ENCODE measurements at regions not wholly inside any gene's neighbourhood (a gene's known extent, or its start where the extent isn't known, plus 50 kb on each side); places are given as distances from the start of the nearest gene placed in this dataset.
"Not testable (repeated sequence)": the region's sequence is repeated elsewhere in the genome, so short reads cannot be mapped to it uniquely, and the experiment has no call there.

DNA sequence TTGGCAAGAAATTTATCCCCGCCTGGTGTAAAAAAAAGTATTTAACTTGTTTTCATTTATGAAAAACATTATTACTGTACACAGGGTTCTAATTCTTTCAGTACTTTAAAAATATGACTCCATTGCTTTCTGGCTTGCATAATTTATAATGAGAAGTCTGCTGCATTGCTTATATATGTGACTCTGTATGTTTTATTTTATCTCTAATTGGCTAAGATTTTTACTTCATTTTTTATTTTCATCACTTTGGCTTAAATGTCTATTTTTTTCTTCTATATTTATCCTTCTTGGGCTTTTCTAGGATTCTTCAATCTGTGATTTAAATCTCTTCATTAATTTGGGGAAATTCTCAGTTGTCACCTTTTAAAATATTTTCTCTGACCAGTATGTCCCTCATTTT lies 636.6 kb upstream of the NR2F2 start:
- no peak for DNase-seq (ENCODE audit: low spot score in 2 of 2)
- TF ChIP-seq POLR2AphosphoS5 (IDR thresholded peaks at IDR 0.05) (no peak), POLR2A (IDR thresholded peaks at IDR 0.05) (no peak), CTCF (IDR thresholded peaks at IDR 0.05) (no peak)
- no peak overlapping the region for H3K27ac ChIP-seq
- H3K36me3 ChIP-seq, result no peaks in the 10 kb centered on the region
- H3K9me3 ChIP-seq, result peaks cover 10 to 34% of the 10 kb centered on the region in 2 donors
- H3K27me3 ChIP-seq, result no peaks in the 10 kb centered on the region
- H3K4me3 ChIP-seq, result no peak overlapping the region
- no peaks in the 10 kb centered on the region for H3K4me1 ChIP-seq
- intact Hi-C loops (cut with DNase I; ENCODE audit: low total_unique reads), result no loop called here

DNA sequence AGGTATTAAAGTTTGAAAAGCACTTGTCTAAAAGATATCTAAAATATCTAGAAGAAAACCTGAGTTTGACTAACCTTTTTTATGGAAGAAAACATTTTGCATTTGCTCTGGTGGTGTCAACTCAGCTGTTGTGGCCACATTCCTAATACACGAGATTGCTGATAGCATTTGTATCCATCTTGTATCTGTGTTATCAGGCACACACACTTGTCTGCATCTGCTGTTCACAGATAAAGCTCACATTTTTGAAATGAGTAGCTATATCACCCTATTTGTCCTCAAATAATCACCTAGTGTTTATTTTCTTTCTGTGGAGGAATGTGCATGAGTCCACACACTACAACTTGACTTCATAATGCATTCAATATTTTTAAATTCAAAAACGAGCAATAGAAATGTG lies 632.3 kb upstream of the NR2F2 start:
- DNase-seq (ENCODE audit: low spot score in 2 of 2), result no peak
- H3K27me3 ChIP-seq, result no peaks in the 10 kb centered on the region
- no peak overlapping the region for H3K4me3 ChIP-seq
- intact Hi-C loops (cut with DNase I; ENCODE audit: low total_unique reads), result no loop called here
- peaks cover 37 to 64% of the 10 kb centered on the region in 2 donors for H3K9me3 ChIP-seq
- H3K4me1 ChIP-seq, result no peaks in the 10 kb centered on the region
- no peak overlapping the region for H3K27ac ChIP-seq
- H3K36me3 ChIP-seq, result no peaks in the 10 kb centered on the region
- TF ChIP-seq CTCF (IDR thresholded peaks at IDR 0.05) (no peak), POLR2A (IDR thresholded peaks at IDR 0.05) (no peak), POLR2AphosphoS5 (IDR thresholded peaks at IDR 0.05) (no peak)

GRCh38 chr15:95698951-95699350 lies 631.5 kb upstream of the NR2F2 start:
- no peak for TF ChIP-seq CTCF (IDR thresholded peaks at IDR 0.05)
- TF ChIP-seq POLR2A (IDR thresholded peaks at IDR 0.05), result no peak
- TF ChIP-seq POLR2AphosphoS5 (IDR thresholded peaks at IDR 0.05), result no peak
- no peaks in the 10 kb centered on the region for H3K36me3 ChIP-seq
- H3K4me3 ChIP-seq, result no peak overlapping the region
- H3K27me3 ChIP-seq, result no peaks in the 10 kb centered on the region
- no peak for DNase-seq (ENCODE audit: low spot score in 2 of 2)
- peaks cover 31 to 57% of the 10 kb centered on the region in 2 donors for H3K9me3 ChIP-seq
- H3K4me1 ChIP-seq, result no peaks in the 10 kb centered on the region
- no peak overlapping the region for H3K27ac ChIP-seq
- intact Hi-C loops (cut with DNase I; ENCODE audit: low total_unique reads), result no loop called here

DNA sequence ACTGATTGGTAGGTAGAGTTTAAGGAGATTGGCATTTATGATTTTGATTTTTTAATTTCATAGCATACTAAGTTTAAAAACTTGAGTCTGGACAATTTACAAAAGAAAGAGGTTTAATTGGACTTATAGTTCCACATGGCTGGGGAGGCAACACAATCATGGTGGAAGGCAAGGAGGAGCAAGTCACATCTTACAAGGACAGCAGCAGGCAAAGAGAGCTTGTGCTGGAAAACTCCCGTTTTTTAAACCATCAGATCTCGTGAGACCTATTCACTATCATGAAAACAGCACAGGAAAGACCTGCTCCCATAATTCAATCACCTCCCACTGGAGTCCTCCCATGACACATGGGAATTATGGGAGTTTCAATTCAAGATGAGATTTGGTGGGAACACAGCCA lies 630.9 kb upstream of the NR2F2 start:
- Histone ChIP-seq H3K27ac (no peak overlapping the region), H3K36me3 (no peaks in the 10 kb centered on the region), H3K4me3 (no peak overlapping the region), H3K27me3 (no peaks in the 10 kb centered on the region), H3K4me1 (no peaks in the 10 kb centered on the region), H3K9me3 (peaks cover 31 to 51% of the 10 kb centered on the region in 2 donors)
- intact Hi-C loops (cut with DNase I; ENCODE audit: low total_unique reads), result no loop called here
- no peak for DNase-seq (ENCODE audit: low spot score in 2 of 2)
- TF ChIP-seq POLR2AphosphoS5 (IDR thresholded peaks at IDR 0.05), result no peak
- TF ChIP-seq CTCF (IDR thresholded peaks at IDR 0.05), result no peak
- TF ChIP-seq POLR2A (IDR thresholded peaks at IDR 0.05), result no peak

DNA sequence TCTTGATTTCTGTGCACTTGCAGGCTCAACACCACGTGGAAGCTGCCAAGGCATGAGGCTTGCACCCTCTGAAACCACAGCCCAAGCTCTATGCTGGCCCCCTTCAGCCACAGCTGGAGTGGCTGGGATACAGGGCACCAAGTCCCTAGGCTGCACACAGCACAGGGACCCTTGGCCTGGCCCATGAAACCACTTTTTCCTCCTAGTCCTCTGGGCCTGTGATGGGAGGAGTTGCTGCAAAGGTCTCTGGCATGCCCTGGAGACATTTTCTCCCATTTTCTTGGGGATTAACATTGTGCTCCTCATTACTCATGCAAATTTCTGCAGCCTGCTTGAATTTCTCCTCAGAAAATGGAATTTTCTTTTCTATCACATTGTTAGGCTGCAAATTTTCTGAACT lies 629.8 kb upstream of the NR2F2 start:
- H3K27me3 ChIP-seq; DNase-seq (ENCODE audit: low spot score in 2 of 2); H3K27ac ChIP-seq; H3K4me1 ChIP-seq; intact Hi-C loops (cut with DNase I; ENCODE audit: low total_unique reads); H3K36me3 ChIP-seq; H3K4me3 ChIP-seq: not testable (repeated sequence)
- peaks cover 27 to 43% of the 10 kb centered on the region in 2 donors for H3K9me3 ChIP-seq

- no peak for DNase-seq (ENCODE audit: low spot score in 2 of 2)
- H3K27ac ChIP-seq, result no peak overlapping the region
- no peaks in the 10 kb centered on the region for H3K36me3 ChIP-seq
- no peak overlapping the region for H3K4me3 ChIP-seq
- peaks cover 27 to 43% of the 10 kb centered on the region in 2 donors for H3K9me3 ChIP-seq
- H3K4me1 ChIP-seq, result no peaks in the 10 kb centered on the region
- no peaks in the 10 kb centered on the region for H3K27me3 ChIP-seq
- intact Hi-C loops (cut with DNase I; ENCODE audit: low total_unique reads), result no loop called here
- TF ChIP-seq CTCF (IDR thresholded peaks at IDR 0.05), result no peak
- no peak for TF ChIP-seq POLR2AphosphoS5 (IDR thresholded peaks at IDR 0.05)
- TF ChIP-seq POLR2A (IDR thresholded peaks at IDR 0.05), result no peak
These were observed 629.1 kb upstream of the NR2F2 start for GRCh38 chr15:95701410-95701809.
